Esophagus squamous epithelium (tissue), 5 donors: ENCODE measurements at regions not wholly inside any gene's neighbourhood (a gene's known extent, or its start where the extent isn't known, plus 50 kb on each side); places are given as distances from the start of the nearest gene placed in this dataset.

Experiments used
- DNase-seq: peaks from one replicate; lab custom pipeline; 2025; lab: John Stamatoyannopoulos, UW
- H3K27ac ChIP-seq, 4 donors: fragments of 200-600 bp; sonication (generic); one replicate each; pipeline ENCODE4 v1.5.1; 2016 to 2019; ENCODE audit warnings: mild to moderate bottlenecking in 1 of 4
- H3K27me3 ChIP-seq, 4 donors: fragments of 200-600 bp; sonication (generic); 1 replicate in 3 of 4; 2 replicates in 1 of 4; pipeline versions ENCODE4 v1.5.1 to v1.6.0; 2017 to 2021; ENCODE audit warnings: antibody characterized with exemption in 1 of 4
- H3K36me3 ChIP-seq, 3 donors: fragments of 200-600 bp; sonication (generic); one replicate each; pipeline ENCODE4 v1.5.1; 2016 to 2019
- H3K4me1 ChIP-seq, 3 donors: fragments of 200-600 bp; sonication (generic); one replicate each; pipeline ENCODE4 v1.5.1; 2017 to 2019
- H3K4me3 ChIP-seq, 4 donors: fragments of 200-600 bp; sonication (generic); 1 replicate in 3 of 4; 2 replicates in 1 of 4; pipeline ENCODE4 v1.5.1; 2016 to 2019; ENCODE audit warnings: mild to moderate bottlenecking in 2 of 4, moderate library complexity in 1 of 4
- H3K9me3 ChIP-seq, 3 donors: fragments of 200-600 bp; sonication (generic); one replicate each; pipeline ENCODE4 v1.5.1; 2016 to 2019
- CTCF ChIP-seq, 6 experiments: fragments of 450-650 bp in 4 of 6; fragments of 200-600 bp in 2 of 6; sonication (generic) in 2 of 6; IDR thresholded peaks; one replicate each; pipeline ENCODE4 v1.5.1; 2016 to 2019; ENCODE audit warnings: antibody characterized with exemption in 6 of 6, mild to moderate bottlenecking in 4 of 6, moderate library complexity in 4 of 6
- POLR2A ChIP-seq, 4 donors: fragments of 450-650 bp; IDR thresholded peaks; one replicate each; pipeline ENCODE4 v1.6.1; 2017; ENCODE audit warnings: antibody characterized with exemption in 4 of 4, mild to moderate bottlenecking in 4 of 4, moderate library complexity in 3 of 4
- WGBS, 2 donors: methylation state at CpG; one replicate each; pipeline ENCODE4 v1.1.5; 2018; 5-methylcytosine and 5-hydroxymethylcytosine counted together
- intact Hi-C: fragments of 100-400 bp; cut with DNase I; formaldehyde crosslinking; loops from one replicate; pipeline ENCODE4 v1.15.0; 2022
- donor health status: DM: yes; HTN: yes; CAD: no.

- WGBS, 2 donors: 73 to 85% methylated on average over 1 of the region's 1 CpG
- no peaks in the 10 kb centered on the region for H3K36me3 ChIP-seq
- TF ChIP-seq CTCF (IDR thresholded peaks at IDR 0.05) (no peak), POLR2A (IDR thresholded peaks at IDR 0.05) (no peak)
- no peaks in the 10 kb centered on the region for H3K27me3 ChIP-seq
- H3K9me3 ChIP-seq: no peaks in the 10 kb centered on the region
- DNase-seq: no peak
- H3K4me3 ChIP-seq: no peak overlapping the region
- H3K4me1 ChIP-seq: no peaks in the 10 kb centered on the region
- no peak overlapping the region for H3K27ac ChIP-seq
- intact Hi-C loops: no loop called here
Measured at GRCh38 chr16:65494080-65494479, 372.2 kb upstream of the CDH11 start.

- Histone ChIP-seq H3K27ac (no peak overlapping the region), H3K4me3 (no peak overlapping the region), H3K27me3 (no peaks in the 10 kb centered on the region), H3K36me3 (no peaks in the 10 kb centered on the region), H3K9me3 (no peaks in the 10 kb centered on the region), H3K4me1 (no peaks in the 10 kb centered on the region)
- intact Hi-C loops: no loop called here
- TF ChIP-seq POLR2A (IDR thresholded peaks at IDR 0.05) (no peak), CTCF (IDR thresholded peaks at IDR 0.05) (no peak)
- 73 to 84% methylated on average over 4 of the region's 4 CpGs for WGBS, 2 donors
- no peak for DNase-seq
Measured at GRCh38 chr16:65490286-65490685, 368.4 kb upstream of the CDH11 start.

DNA sequence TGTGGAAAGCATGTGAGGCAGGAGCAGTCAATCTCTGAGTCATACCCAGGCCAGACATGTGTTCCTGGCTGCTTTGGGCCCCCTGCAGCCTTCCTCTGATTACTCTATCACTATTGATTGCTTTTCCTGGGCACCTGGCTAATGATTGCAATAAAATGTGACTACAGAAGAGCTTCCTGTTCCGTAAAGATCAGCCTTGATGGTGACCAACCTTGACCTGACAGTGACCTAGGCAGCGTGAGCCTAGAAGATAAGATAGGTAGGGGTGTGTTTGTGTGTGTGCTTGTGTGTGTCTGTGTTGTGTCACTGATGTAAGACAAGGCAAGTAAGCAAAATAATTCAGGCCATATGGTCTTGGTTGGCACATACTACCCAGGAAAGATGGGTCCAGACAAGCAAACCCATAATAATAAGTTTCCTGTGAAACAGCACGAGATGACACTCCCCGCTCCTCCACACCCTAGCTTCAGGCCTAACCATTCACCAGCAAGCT, 367.7 kb upstream of the CDH11 start:
- TF ChIP-seq POLR2A (IDR thresholded peaks at IDR 0.05): no peak
- no peak for TF ChIP-seq CTCF (IDR thresholded peaks at IDR 0.05)
- Histone ChIP-seq H3K9me3 (no peaks in the 10 kb centered on the region), H3K27ac (no peak overlapping the region), H3K36me3 (no peaks in the 10 kb centered on the region), H3K4me3 (no peak overlapping the region), H3K27me3 (no peaks in the 10 kb centered on the region), H3K4me1 (no peaks in the 10 kb centered on the region)
- DNase-seq: no peak
- intact Hi-C loops: no loop called here
- WGBS, 2 donors: 58 to 61% methylated on average over 4 of the region's 4 CpGs

- WGBS, 2 donors: 80 to 91% methylated on average over 5 of the region's 5 CpGs
- Histone ChIP-seq H3K27ac (no peak overlapping the region), H3K4me3 (no peak overlapping the region), H3K9me3 (no peaks in the 10 kb centered on the region), H3K36me3 (no peaks in the 10 kb centered on the region), H3K4me1 (no peaks in the 10 kb centered on the region), H3K27me3 (no peaks in the 10 kb centered on the region)
- intact Hi-C loops: no loop called here
- no peak for DNase-seq
- no peak for TF ChIP-seq CTCF (IDR thresholded peaks at IDR 0.05)
- TF ChIP-seq POLR2A (IDR thresholded peaks at IDR 0.05): no peak
Measured at GRCh38 chr16:65487231-65487630, 365.4 kb upstream of the CDH11 start.

- Histone ChIP-seq H3K27ac (no peak overlapping the region), H3K27me3 (no peaks in the 10 kb centered on the region), H3K4me1 (no peaks in the 10 kb centered on the region), H3K36me3 (no peaks in the 10 kb centered on the region), H3K4me3 (no peak overlapping the region), H3K9me3 (no peaks in the 10 kb centered on the region)
- TF ChIP-seq POLR2A (IDR thresholded peaks at IDR 0.05): no peak
- TF ChIP-seq CTCF (IDR thresholded peaks at IDR 0.05): no peak
- intact Hi-C loops: no loop called here
- DNase-seq: no peak
- WGBS, 2 donors: 71 to 74% methylated on average over 4 of the region's 4 CpGs
Measured at GRCh38 chr16:65481956-65482355, 360.1 kb upstream of the CDH11 start.
